NCI-H82 treated with DMSO at 0.1 percent for 48 hours (cell line): ENCODE measurements at regions not wholly inside any gene's neighbourhood (a gene's known extent, or its start where the extent isn't known, plus 50 kb on each side); places are given as distances from the start of the nearest gene placed in this dataset.
"Not testable (repeated sequence)": the region's sequence is repeated elsewhere in the genome, so short reads cannot be mapped to it uniquely, and the experiment has no call there.

Experiments
- DNase-seq: peaks from one replicate; lab custom pipeline; 2025; ENCODE audit not compliant: unreplicated experiment; lab: John Stamatoyannopoulos, UW

GRCh38 chr1:91604632-91605031, 104.0 kb downstream of the CDC7 start:
- no peak for DNase-seq

GRCh38 chr1:91605566-91605965, 104.9 kb downstream of the CDC7 start:
- no peak for DNase-seq

- no peak for DNase-seq
Measured at GRCh38 chr1:91606546-91607078, 106.0 kb downstream of the CDC7 start.

- not testable (repeated sequence) for DNase-seq
Measured at GRCh38 chr1:91607686-91608085, 107.0 kb downstream of the CDC7 start.

- DNase-seq: no peak
Measured at GRCh38 chr1:91608876-91609275, 108.2 kb downstream of the CDC7 start.

- DNase-seq: no peak
Measured at GRCh38 chr1:91609551-91609950, 108.9 kb downstream of the CDC7 start.

GRCh38 chr1:91610102-91610501, 109.5 kb downstream of the CDC7 start:
- DNase-seq: no peak

- DNase-seq: no peak
Measured at GRCh38 chr1:91610789-91611188, 110.1 kb downstream of the CDC7 start.

- peak; percentile 79 for DNase-seq
Measured at GRCh38 chr1:91611483-91611917, 110.8 kb downstream of the CDC7 start.

- no peak for DNase-seq
Measured at GRCh38 chr1:91613595-91613994, 112.9 kb downstream of the CDC7 start.

GRCh38 chr1:91616712-91617111, 116.1 kb downstream of the CDC7 start:
- DNase-seq: no peak

GRCh38 chr1:91617285-91617765, 116.7 kb downstream of the CDC7 start:
- DNase-seq: no peak

- DNase-seq: no peak
Measured at GRCh38 chr1:91619881-91620280, 119.2 kb downstream of the CDC7 start.

GRCh38 chr1:91621360-91621759, 120.7 kb downstream of the CDC7 start:
- no peak for DNase-seq

- no peak for DNase-seq
Measured at GRCh38 chr1:91621907-91622306, 121.3 kb downstream of the CDC7 start.

- no peak for DNase-seq
Measured at GRCh38 chr1:91622616-91623015, 122.0 kb downstream of the CDC7 start.

- no peak for DNase-seq
Measured at GRCh38 chr1:91623020-91623419, 122.4 kb downstream of the CDC7 start.

- no peak for DNase-seq
Measured at GRCh38 chr1:91624331-91624730, 123.7 kb downstream of the CDC7 start.
